ENCODE measurements at regions not wholly inside any gene's neighbourhood (a gene's known extent, or its start where the extent isn't known, plus 50 kb on each side); places are given as distances from the start of the nearest gene placed in this dataset.

GRCh38 chr15:99502182-99502581 lies 63.6 kb upstream of the MEF2A start:
- no peak for TF ChIP-seq EZH2 (IDR thresholded peaks at IDR 0.05; ENCODE audit: low read length, missing control alignments)
- TF ChIP-seq CTCF (conservative IDR thresholded peaks at IDR 0.05 in 1 of 2, IDR thresholded peaks at IDR 0.05 in 1 of 2; ENCODE audit: low read depth in 1 of 2, low read length in 2 of 2), result no peak

Measured in fibroblast of lung (primary cell).